Gastrocnemius medialis (tissue), 4 donors: ENCODE measurements at regions not wholly inside any gene's neighbourhood (a gene's known extent, or its start where the extent isn't known, plus 50 kb on each side); places are given as distances from the start of the nearest gene placed in this dataset.

Experiments used
- CTCF ChIP-seq, 5 experiments: fragments of 450-650 bp in 3 of 5; fragments of 200-600 bp in 2 of 5; sonication (generic) in 2 of 5; IDR thresholded peaks in 4 of 5; conservative IDR thresholded peaks in 1 of 5; 1 replicate in 4 of 5; 2 replicates in 1 of 5; pipeline ENCODE4 v1.5.1; 2016 to 2019; ENCODE audit warnings: antibody characterized with exemption in 5 of 5, mild to moderate bottlenecking in 3 of 5, moderate library complexity in 3 of 5
- POLR2A ChIP-seq, 2 donors: fragments of 450-650 bp; IDR thresholded peaks; one replicate each; pipeline ENCODE4 v1.6.1; 2017; ENCODE audit warnings: antibody characterized with exemption in 2 of 2, mild to moderate bottlenecking in 2 of 2, moderate library complexity in 2 of 2

GRCh38 chr6:92195796-92196195 lies 1223.6 kb downstream of the EPHA7 start:
- TF ChIP-seq POLR2A (IDR thresholded peaks at IDR 0.05): no peak
- no peak for TF ChIP-seq CTCF (IDR thresholded peaks at IDR 0.05 in 4 of 5, conservative IDR thresholded peaks at IDR 0.05 in 1 of 5)
